ENCODE measurements at regions not wholly inside any gene's neighbourhood (a gene's known extent, or its start where the extent isn't known, plus 50 kb on each side); places are given as distances from the start of the nearest gene placed in this dataset.

GRCh38 chr6:22883061-22883717, 313.8 kb downstream of the HDGFL1 start:
- Histone ChIP-seq H3K4me1 (no peaks in the 10 kb centered on the region), H3K27ac (no peak overlapping the region), H3K27me3 (no peaks in the 10 kb centered on the region), H3K4me3 (no peak overlapping the region), H3K36me3 (replicated peaks in 1 of 2; ENCODE audit: insufficient read depth in 1 of 2, low read depth in 2 of 2) (no peaks in the 10 kb centered on the region), H3K9me3 (no peaks in the 10 kb centered on the region)
- no peak for ATAC-seq
- intact Hi-C loops (cut with DNase I), result no loop called here
- 57 to 65% methylated on average over 7 of the region's 7 CpGs for WGBS, 2 donors
- no peak for TF ChIP-seq POLR2A (IDR thresholded peaks at IDR 0.05)
- no peak for TF ChIP-seq CTCF (IDR thresholded peaks at IDR 0.05)
- no peak for DNase-seq

GRCh38 chr6:22884456-22884855, 315.1 kb downstream of the HDGFL1 start:
- intact Hi-C loops (cut with DNase I), result no loop called here
- H3K27me3 ChIP-seq, result no peaks in the 10 kb centered on the region
- no peak overlapping the region for H3K4me3 ChIP-seq
- TF ChIP-seq CTCF (IDR thresholded peaks at IDR 0.05) (no peak), POLR2A (IDR thresholded peaks at IDR 0.05) (no peak)
- WGBS, 2 donors, result 48 to 61% methylated on average over 6 of the region's 6 CpGs
- H3K36me3 ChIP-seq (replicated peaks in 1 of 2; ENCODE audit: insufficient read depth in 1 of 2, low read depth in 2 of 2), result no peaks in the 10 kb centered on the region
- H3K4me1 ChIP-seq, result no peaks in the 10 kb centered on the region
- H3K9me3 ChIP-seq, result no peaks in the 10 kb centered on the region
- DNase-seq, result no peak
- no peak overlapping the region for H3K27ac ChIP-seq
- ATAC-seq, result no peak

GRCh38 chr6:22886650-22887581, 317.6 kb downstream of the HDGFL1 start:
- TF ChIP-seq POLR2A (IDR thresholded peaks at IDR 0.05), result no peak
- no peak for TF ChIP-seq CTCF (IDR thresholded peaks at IDR 0.05)

GRCh38 chr6:22888163-22888752, 318.9 kb downstream of the HDGFL1 start:
- Histone ChIP-seq H3K27me3 (no peaks in the 10 kb centered on the region), H3K27ac (peak overlapping the region in 2 of 4 donors; percentile 2 to 43), H3K9me3 (no peaks in the 10 kb centered on the region), H3K4me1 (no peaks in the 10 kb centered on the region), H3K4me3 (no peak overlapping the region), H3K36me3 (replicated peaks in 1 of 2; ENCODE audit: insufficient read depth in 1 of 2, low read depth in 2 of 2) (no peaks in the 10 kb centered on the region)
- intact Hi-C loops (cut with DNase I), result no loop called here
- 23 to 31% methylated on average over 3 of the region's 3 CpGs for WGBS, 2 donors
- no peak for TF ChIP-seq POLR2A (IDR thresholded peaks at IDR 0.05)
- TF ChIP-seq CTCF (IDR thresholded peaks at IDR 0.05), result no peak
- peak; percentile 80 for ATAC-seq
- no peak for DNase-seq

More at GRCh38 chr6:22886650-22887581, 317.6 kb downstream of the HDGFL1 start:
- Histone ChIP-seq H3K9me3 (no peaks in the 10 kb centered on the region), H3K4me3 (no peak overlapping the region), H3K27me3 (no peaks in the 10 kb centered on the region), H3K27ac (peak overlapping the region in 1 of 4 donors; percentile 43), H3K36me3 (replicated peaks in 1 of 2; ENCODE audit: insufficient read depth in 1 of 2, low read depth in 2 of 2) (no peaks in the 10 kb centered on the region), H3K4me1 (no peaks in the 10 kb centered on the region)
- WGBS, 2 donors, result 33 to 40% methylated on average over 10 of the region's 10 CpGs
- intact Hi-C loops (cut with DNase I), result no loop called here
- DNase-seq (no peak), ATAC-seq (no peak)
